ENCODE measurements at regions not wholly inside any gene's neighbourhood (a gene's known extent, or its start where the extent isn't known, plus 50 kb on each side); places are given as distances from the start of the nearest gene placed in this dataset.

GRCh38 chr11:45724153-45724552 lies 58.7 kb upstream of the CHST1 start:
- intact Hi-C loops (cut with micrococcal nuclease; ENCODE audit: unreplicated experiment) = no loop called here
- no peak overlapping the region for H3K27ac ChIP-seq (ENCODE audit: low read depth, low read length, poor library complexity, severe bottlenecking)
- no peaks in the 10 kb centered on the region for H3K4me1 ChIP-seq (ENCODE audit: insufficient read depth, low read length, poor library complexity, severe bottlenecking)
- H3K9me3 ChIP-seq (ENCODE audit: low read length) = no peaks in the 10 kb centered on the region
- no peak overlapping the region for H3K4me2 ChIP-seq (ENCODE audit: low read length)
- TF ChIP-seq CTCF (conservative IDR thresholded peaks at IDR 0.05; ENCODE audit: low read length) (no peak), EZH2phosphoT487 (IDR thresholded peaks at IDR 0.05; ENCODE audit: borderline replicate concordance, low read depth, low read length) (no peak)
- no peaks in the 10 kb centered on the region for H3K9me2 ChIP-seq (ENCODE audit: insufficient read depth, low read length)
- no peaks in the 10 kb centered on the region for H3K79me2 ChIP-seq (ENCODE audit: insufficient read depth, low read depth, low read length)
- BruUV-seq (replicated peaks) = no TSS peak
- ChIA-PET POLR2A (no interaction called here), CTCF (ENCODE audit: unreplicated experiment) (no interaction called here)
- H3K36me3 ChIP-seq (ENCODE audit: insufficient read depth, low read length) = no peaks in the 10 kb centered on the region
- H3K4me3 ChIP-seq (ENCODE audit: low read depth, low read length, poor library complexity, severe bottlenecking) = no peak overlapping the region
- no peak for DNase-seq (ENCODE audit: low spot score)
- H4K20me1 ChIP-seq (ENCODE audit: insufficient read depth, low read length) = no peaks in the 10 kb centered on the region
- no peak overlapping the region for H2AFZ ChIP-seq (ENCODE audit: low read length)

GRCh38 chr11:45723397-45723796 lies 58.0 kb upstream of the CHST1 start:
- Histone ChIP-seq H3K4me3 (ENCODE audit: low read depth, low read length, poor library complexity, severe bottlenecking) (no peak overlapping the region), H2AFZ (ENCODE audit: low read length) (no peak overlapping the region), H4K20me1 (ENCODE audit: insufficient read depth, low read length) (no peaks in the 10 kb centered on the region), H3K79me2 (ENCODE audit: insufficient read depth, low read depth, low read length) (no peaks in the 10 kb centered on the region), H3K4me2 (ENCODE audit: low read length) (no peak overlapping the region), H3K4me1 (ENCODE audit: insufficient read depth, low read length, poor library complexity, severe bottlenecking) (no peaks in the 10 kb centered on the region), H3K27ac (ENCODE audit: low read depth, low read length, poor library complexity, severe bottlenecking) (no peak overlapping the region), H3K9me2 (ENCODE audit: insufficient read depth, low read length) (no peaks in the 10 kb centered on the region), H3K36me3 (ENCODE audit: insufficient read depth, low read length) (no peaks in the 10 kb centered on the region), H3K9me3 (ENCODE audit: low read length) (no peaks in the 10 kb centered on the region)
- TF ChIP-seq EZH2phosphoT487 (IDR thresholded peaks at IDR 0.05; ENCODE audit: borderline replicate concordance, low read depth, low read length) (no peak), CTCF (conservative IDR thresholded peaks at IDR 0.05; ENCODE audit: low read length) (no peak)
- ChIA-PET CTCF (ENCODE audit: unreplicated experiment) (no interaction called here), POLR2A (no interaction called here)
- DNase-seq (ENCODE audit: low spot score) = no peak
- BruUV-seq (replicated peaks) = no TSS peak
- intact Hi-C loops (cut with micrococcal nuclease; ENCODE audit: unreplicated experiment) = no loop called here

DNA sequence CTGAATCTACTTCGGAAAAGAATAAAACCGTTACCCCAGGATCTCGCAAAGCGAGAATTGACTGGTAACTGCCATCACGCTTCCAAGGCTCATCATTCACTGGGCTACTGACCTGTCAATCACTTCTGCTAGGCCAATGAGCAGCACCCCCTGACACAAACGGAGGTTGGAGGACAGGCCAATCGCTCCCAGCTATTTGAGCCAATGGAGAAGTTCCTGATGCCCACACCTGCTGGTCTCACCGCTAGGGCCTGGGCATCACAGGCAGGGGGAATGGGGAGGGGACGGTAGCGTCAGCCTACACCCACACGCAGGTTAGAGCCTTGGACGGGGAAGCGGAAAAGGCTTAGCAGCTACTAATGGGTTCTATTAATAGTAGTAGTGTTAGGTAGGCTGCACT lies 56.7 kb upstream of the CHST1 start:
- Histone ChIP-seq H3K27ac (ENCODE audit: low read depth, low read length, poor library complexity, severe bottlenecking) (no peak overlapping the region), H2AFZ (ENCODE audit: low read length) (no peak overlapping the region), H3K36me3 (ENCODE audit: insufficient read depth, low read length) (no peaks in the 10 kb centered on the region), H3K4me1 (ENCODE audit: insufficient read depth, low read length, poor library complexity, severe bottlenecking) (no peaks in the 10 kb centered on the region), H4K20me1 (ENCODE audit: insufficient read depth, low read length) (no peaks in the 10 kb centered on the region), H3K9me2 (ENCODE audit: insufficient read depth, low read length) (no peaks in the 10 kb centered on the region), H3K4me2 (ENCODE audit: low read length) (no peak overlapping the region), H3K9me3 (ENCODE audit: low read length) (no peaks in the 10 kb centered on the region), H3K79me2 (ENCODE audit: insufficient read depth, low read depth, low read length) (no peaks in the 10 kb centered on the region), H3K4me3 (ENCODE audit: low read depth, low read length, poor library complexity, severe bottlenecking) (no peak overlapping the region)
- BruUV-seq (replicated peaks) = no TSS peak
- intact Hi-C loops (cut with micrococcal nuclease; ENCODE audit: unreplicated experiment) = no loop called here
- no peak for DNase-seq (ENCODE audit: low spot score)
- TF ChIP-seq EZH2phosphoT487 (IDR thresholded peaks at IDR 0.05; ENCODE audit: borderline replicate concordance, low read depth, low read length) = no peak
- TF ChIP-seq CTCF (conservative IDR thresholded peaks at IDR 0.05; ENCODE audit: low read length) = no peak
- POLR2A ChIA-PET = no interaction called here
- CTCF ChIA-PET (ENCODE audit: unreplicated experiment) = no interaction called here
